ENCODE measurements at regions not wholly inside any gene's neighbourhood (a gene's known extent, or its start where the extent isn't known, plus 50 kb on each side); places are given as distances from the start of the nearest gene placed in this dataset.

- Histone ChIP-seq H3K9me3 (ENCODE audit: low read length) (no peaks in the 10 kb centered on the region), H4K20me1 (ENCODE audit: insufficient read depth, low read length) (no peaks in the 10 kb centered on the region), H3K4me2 (ENCODE audit: low read length) (no peak overlapping the region), H3K4me1 (ENCODE audit: insufficient read depth, low read length, poor library complexity, severe bottlenecking) (no peaks in the 10 kb centered on the region), H3K36me3 (ENCODE audit: insufficient read depth, low read length) (no peaks in the 10 kb centered on the region), H3K4me3 (ENCODE audit: low read depth, low read length, poor library complexity, severe bottlenecking) (no peak overlapping the region), H2AFZ (ENCODE audit: low read length) (no peak overlapping the region), H3K9me2 (ENCODE audit: insufficient read depth, low read length) (no peaks in the 10 kb centered on the region), H3K79me2 (ENCODE audit: insufficient read depth, low read depth, low read length) (no peaks in the 10 kb centered on the region), H3K27ac (ENCODE audit: low read depth, low read length, poor library complexity, severe bottlenecking) (no peak overlapping the region)
- no TSS peak for BruUV-seq (replicated peaks)
- ChIA-PET POLR2A (no interaction called here), CTCF (ENCODE audit: unreplicated experiment) (no interaction called here)
- intact Hi-C loops (cut with micrococcal nuclease; ENCODE audit: unreplicated experiment), result no loop called here
- TF ChIP-seq CTCF (conservative IDR thresholded peaks at IDR 0.05; ENCODE audit: low read length) (no peak), EZH2phosphoT487 (IDR thresholded peaks at IDR 0.05; ENCODE audit: borderline replicate concordance, low read depth, low read length) (no peak)
- no peak for DNase-seq (ENCODE audit: low spot score)
These were observed 229.0 kb downstream of the KLF5 start for GRCh38 chr13:73287831-73288230.

GRCh38 chr13:73286942-73287620 lies 228.3 kb downstream of the KLF5 start:
- ChIA-PET CTCF (ENCODE audit: unreplicated experiment) (no interaction called here), POLR2A (no interaction called here)
- H3K9me2 ChIP-seq (ENCODE audit: insufficient read depth, low read length), result no peaks in the 10 kb centered on the region
- H3K4me3 ChIP-seq (ENCODE audit: low read depth, low read length, poor library complexity, severe bottlenecking), result no peak overlapping the region
- no peak overlapping the region for H3K4me2 ChIP-seq (ENCODE audit: low read length)
- TF ChIP-seq CTCF (conservative IDR thresholded peaks at IDR 0.05; ENCODE audit: low read length), result no peak
- no peak for TF ChIP-seq EZH2phosphoT487 (IDR thresholded peaks at IDR 0.05; ENCODE audit: borderline replicate concordance, low read depth, low read length)
- no peaks in the 10 kb centered on the region for H3K79me2 ChIP-seq (ENCODE audit: insufficient read depth, low read depth, low read length)
- no peak for DNase-seq (ENCODE audit: low spot score)
- no peaks in the 10 kb centered on the region for H4K20me1 ChIP-seq (ENCODE audit: insufficient read depth, low read length)
- no peaks in the 10 kb centered on the region for H3K36me3 ChIP-seq (ENCODE audit: insufficient read depth, low read length)
- no peak overlapping the region for H2AFZ ChIP-seq (ENCODE audit: low read length)
- no peak overlapping the region for H3K27ac ChIP-seq (ENCODE audit: low read depth, low read length, poor library complexity, severe bottlenecking)
- BruUV-seq (replicated peaks), result no TSS peak
- no peaks in the 10 kb centered on the region for H3K4me1 ChIP-seq (ENCODE audit: insufficient read depth, low read length, poor library complexity, severe bottlenecking)
- no peaks in the 10 kb centered on the region for H3K9me3 ChIP-seq (ENCODE audit: low read length)
- intact Hi-C loops (cut with micrococcal nuclease; ENCODE audit: unreplicated experiment), result no loop called here

GRCh38 chr13:73286177-73286576 lies 227.4 kb downstream of the KLF5 start:
- Histone ChIP-seq H4K20me1 (ENCODE audit: insufficient read depth, low read length) (no peaks in the 10 kb centered on the region), H3K4me2 (ENCODE audit: low read length) (no peak overlapping the region), H3K4me3 (ENCODE audit: low read depth, low read length, poor library complexity, severe bottlenecking) (no peak overlapping the region), H2AFZ (ENCODE audit: low read length) (no peak overlapping the region), H3K27ac (ENCODE audit: low read depth, low read length, poor library complexity, severe bottlenecking) (no peak overlapping the region), H3K36me3 (ENCODE audit: insufficient read depth, low read length) (no peaks in the 10 kb centered on the region), H3K4me1 (ENCODE audit: insufficient read depth, low read length, poor library complexity, severe bottlenecking) (no peaks in the 10 kb centered on the region), H3K79me2 (ENCODE audit: insufficient read depth, low read depth, low read length) (no peaks in the 10 kb centered on the region), H3K9me2 (ENCODE audit: insufficient read depth, low read length) (no peaks in the 10 kb centered on the region), H3K9me3 (ENCODE audit: low read length) (no peaks in the 10 kb centered on the region)
- TF ChIP-seq EZH2phosphoT487 (IDR thresholded peaks at IDR 0.05; ENCODE audit: borderline replicate concordance, low read depth, low read length) (no peak), CTCF (conservative IDR thresholded peaks at IDR 0.05; ENCODE audit: low read length) (peak; percentile 39; the same call in 1 of the 2 replicates)
- ChIA-PET CTCF (ENCODE audit: unreplicated experiment) (no interaction called here), POLR2A (interaction anchor here (0.6 to 0.7 kb wide), 3 partner anchors 45 to 302 kb away, joined by 4 to 7 read pairs (median 5); no protein-coding TSS in a partner anchor)
- no TSS peak for BruUV-seq (replicated peaks)
- no peak for DNase-seq (ENCODE audit: low spot score)
- intact Hi-C loops (cut with micrococcal nuclease; ENCODE audit: unreplicated experiment), result no loop called here
